ENCODE measurements at regions not wholly inside any gene's neighbourhood (a gene's known extent, or its start where the extent isn't known, plus 50 kb on each side); places are given as distances from the start of the nearest gene placed in this dataset.

DNA sequence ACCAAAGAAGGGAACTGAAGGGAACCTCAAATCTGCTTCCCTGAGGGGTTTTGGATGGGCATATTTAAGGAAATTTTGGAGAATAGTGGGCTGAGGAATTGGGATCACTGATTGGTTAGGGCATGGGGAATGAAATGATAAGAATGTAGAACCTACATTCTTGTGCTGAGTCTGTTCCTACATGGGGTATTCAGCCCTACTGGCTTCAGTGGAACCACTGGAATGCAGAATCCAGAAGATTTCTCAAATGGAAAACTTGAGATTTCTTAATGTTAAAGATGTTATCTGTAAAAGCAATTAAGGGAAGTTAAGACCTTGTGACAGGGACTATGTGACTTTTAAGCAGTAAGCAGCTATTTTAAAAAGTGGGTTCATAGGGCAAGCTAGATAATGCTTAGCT is 1062.4 kb downstream of the AGBL1 start:
- Histone ChIP-seq H3K18ac (ENCODE audit: extremely low read depth, low read length) (no peak overlapping the region), H3K27me3 (replicated peaks in 1 of 4; ENCODE audit: control insufficient read depth in 3 of 4, extremely low read depth in 1 of 4, insufficient read depth in 3 of 4, low read length in 3 of 4) (no peaks in the 10 kb centered on the region), H3K23ac (ENCODE audit: insufficient read length) (no peak overlapping the region), H2BK15ac (ENCODE audit: low read length) (no peak overlapping the region), H4K5ac (ENCODE audit: insufficient read length, low read depth, low read length) (no peak overlapping the region), H2AK5ac (ENCODE audit: low read depth, low read length) (no peak overlapping the region), H3K4ac (replicated peaks; ENCODE audit: insufficient read length, low read depth, low read length) (no peak overlapping the region), H3K9me3 (ENCODE audit: insufficient read depth in 2 of 2, low read depth in 1 of 2, low read length in 1 of 2) (peaks cover 2 to 5% of the 10 kb centered on the region in 2 experiments; a peak in 1 of 4 replicates), H3K9ac (replicated peaks in 1 of 4; ENCODE audit: extremely low read depth in 1 of 4, low read depth in 3 of 4, low read length in 3 of 4) (no peak overlapping the region), H3K56ac (replicated peaks; ENCODE audit: insufficient read length, low read depth, low read length) (no peak overlapping the region), H2BK120ac (replicated peaks; ENCODE audit: low read depth, low read length) (no peak overlapping the region), H3K4me2 (ENCODE audit: insufficient read depth in 1 of 2, low read depth in 2 of 2, low read length in 2 of 2) (no peak overlapping the region), H3K27ac (ENCODE audit: low read depth, low read length) (no peak overlapping the region), H3K4me1 (replicated peaks in 1 of 4; ENCODE audit: control insufficient read depth in 3 of 4, insufficient read depth in 4 of 4, low read length in 3 of 4) (no peaks in the 10 kb centered on the region), H3K23me2 (ENCODE audit: low read depth, low read length) (peaks cover 1% of the 10 kb centered on the region; the same call in 1 of the 2 replicates), H4K91ac (replicated peaks; ENCODE audit: insufficient read length, low read length) (no peak overlapping the region), H4K20me1 (replicated peaks in 1 of 2; ENCODE audit: control insufficient read depth in 1 of 2, insufficient read depth in 2 of 2, low read length in 2 of 2) (no peaks in the 10 kb centered on the region), H3K4me3 (ENCODE audit: extremely low read depth in 1 of 4, insufficient read depth in 2 of 4, low read depth in 3 of 4, low read length in 4 of 4) (no peak overlapping the region), H3K14ac (ENCODE audit: insufficient read length) (no peak overlapping the region), H3K79me1 (ENCODE audit: low read depth, low read length) (no peaks in the 10 kb centered on the region), H3K79me2 (ENCODE audit: control insufficient read depth in 1 of 2, insufficient read depth in 2 of 2, low read length in 2 of 2) (no peaks in the 10 kb centered on the region), H2AFZ (ENCODE audit: low read length) (no peak overlapping the region), H2BK12ac (ENCODE audit: low read depth, low read length) (no peak overlapping the region), H3K36me3 (ENCODE audit: control insufficient read depth in 2 of 4, insufficient read depth in 4 of 4, low read length in 3 of 4) (no peaks in the 10 kb centered on the region), H2BK5ac (ENCODE audit: low read depth, low read length) (no peak overlapping the region), H4K8ac (ENCODE audit: extremely low read depth, insufficient read depth, low read length) (no peak overlapping the region), H2BK20ac (ENCODE audit: low read length) (no peak overlapping the region)
- ChIA-PET POLR2A (ENCODE audit: partially characterized antibody) (no interaction called here), CTCF (ENCODE audit: partially characterized antibody) (no interaction called here)
- DNase-seq (ENCODE audit: low read depth in 1 of 2, low spot score in 2 of 2): no peak
- no peak for FAIRE-seq
- TF ChIP-seq SRF (IDR thresholded peaks at IDR 0.05; ENCODE audit: low read depth, low read length) (no peak), ASH2L (IDR thresholded peaks at IDR 0.05; ENCODE audit: low read length) (no peak), SIRT6 (IDR thresholded peaks at IDR 0.05; ENCODE audit: low read length) (no peak), EP300 (IDR thresholded peaks at IDR 0.05; ENCODE audit: borderline replicate concordance in 1 of 2, low read depth in 2 of 2, low read length in 2 of 2) (no peak)
- TF ChIP-seq, protein P1, sequence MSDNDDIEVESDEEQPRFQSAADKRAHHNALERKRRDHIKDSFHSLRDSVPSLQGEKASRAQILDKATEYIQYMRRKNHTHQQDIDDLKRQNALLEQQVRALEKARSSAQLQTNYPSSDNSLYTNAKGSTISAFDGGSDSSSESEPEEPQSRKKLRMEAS (IDR thresholded peaks at IDR 0.05): no peak
